Skin of body (tissue), 1 donor: ENCODE measurements at regions not wholly inside any gene's neighbourhood (a gene's known extent, or its start where the extent isn't known, plus 50 kb on each side); places are given as distances from the start of the nearest gene placed in this dataset.
"Not testable (repeated sequence)": the region's sequence is repeated elsewhere in the genome, so short reads cannot be mapped to it uniquely, and the experiment has no call there.

Source experiments
- DNase-seq: peaks from one replicate; lab custom pipeline; 2025; lab: John Stamatoyannopoulos, UW

DNA sequence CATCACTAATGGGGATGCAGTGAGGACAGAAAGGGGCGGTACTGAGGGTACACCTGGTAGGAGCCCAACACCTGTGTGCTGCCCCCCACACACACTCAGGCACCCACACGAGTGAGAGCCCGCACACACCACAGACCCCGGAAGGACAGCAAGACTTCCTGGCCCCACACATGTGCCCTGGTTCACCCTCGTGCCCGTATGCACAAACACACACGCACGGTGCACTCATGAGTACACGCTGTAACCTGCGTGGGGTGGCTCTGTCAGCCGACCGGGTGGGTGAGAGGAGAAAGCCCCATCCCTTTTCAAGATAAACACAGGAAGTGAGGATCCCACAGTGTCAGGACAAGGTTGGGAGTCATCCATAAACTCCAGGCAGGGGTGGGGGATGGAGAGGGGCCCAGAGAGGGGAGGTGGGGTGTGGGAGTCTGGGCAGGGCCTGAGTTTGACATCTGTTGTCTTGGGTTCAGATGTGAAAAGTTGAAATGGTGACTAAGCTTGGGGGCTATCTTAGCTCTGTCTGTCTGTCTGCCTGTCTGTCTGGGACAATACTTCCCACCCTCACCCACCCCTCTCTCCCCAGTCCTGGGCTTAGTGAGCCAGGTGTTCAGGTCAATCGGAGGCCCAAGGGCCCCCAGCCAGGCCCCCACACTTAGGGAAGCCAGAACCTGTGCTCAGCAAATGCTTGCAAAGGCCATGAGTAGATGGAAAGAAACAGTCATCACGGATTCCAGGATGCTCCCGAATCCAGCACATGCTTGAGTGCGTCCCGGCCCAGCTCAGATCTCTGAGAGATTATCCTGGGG, 119.8 kb upstream of the ZBTB40 start:
- peak; percentile 48 for DNase-seq

DNA sequence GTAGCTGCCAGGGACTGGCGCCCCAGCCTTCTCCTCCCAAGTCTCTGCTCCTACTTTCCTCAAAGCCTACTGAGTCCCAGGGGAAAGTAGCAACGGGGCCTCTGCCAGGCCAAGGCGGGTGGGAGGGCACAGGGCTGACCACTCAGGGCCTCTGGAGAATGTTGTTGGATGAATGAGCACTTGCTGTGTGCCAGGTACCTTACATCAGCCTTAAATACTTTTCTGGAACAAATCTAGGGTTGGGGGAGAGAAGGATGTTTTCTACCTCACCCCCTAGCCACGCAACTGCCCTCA, 119.3 kb upstream of the ZBTB40 start:
- no peak for DNase-seq

DNA sequence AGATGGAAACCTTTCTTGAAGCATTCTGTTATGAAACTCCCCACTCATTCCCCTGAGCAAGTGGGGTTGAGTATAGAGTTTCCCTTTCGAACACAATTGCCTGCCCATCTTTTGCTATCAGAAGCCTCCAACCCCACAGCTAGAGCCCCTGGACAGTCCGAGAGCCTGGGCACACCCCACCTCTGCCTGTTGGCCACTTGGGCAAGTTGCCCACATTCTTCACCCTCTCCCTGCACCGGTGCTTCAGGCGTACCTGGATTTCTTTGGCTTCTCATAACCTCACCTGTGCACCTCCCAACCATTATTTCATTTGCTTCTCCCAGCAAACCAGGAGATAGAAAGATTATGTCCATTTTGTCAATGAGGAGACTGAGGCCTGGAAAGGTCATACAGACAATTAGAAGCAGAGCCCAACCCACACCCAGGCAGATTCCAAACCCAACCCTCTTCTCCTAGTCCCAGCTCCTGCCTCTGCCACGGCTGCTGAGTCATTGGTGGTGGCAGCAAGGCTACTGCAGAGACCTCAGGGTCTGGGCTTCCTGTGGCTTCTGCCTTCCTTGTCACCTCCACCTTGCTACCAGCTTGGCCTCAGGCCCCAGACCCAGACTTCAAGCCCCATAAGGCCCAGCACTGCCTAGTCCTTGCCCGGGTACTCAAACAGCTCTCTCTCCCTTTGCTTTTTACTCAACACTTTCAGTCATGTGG, 118.7 kb upstream of the ZBTB40 start:
- DNase-seq = no peak

DNA sequence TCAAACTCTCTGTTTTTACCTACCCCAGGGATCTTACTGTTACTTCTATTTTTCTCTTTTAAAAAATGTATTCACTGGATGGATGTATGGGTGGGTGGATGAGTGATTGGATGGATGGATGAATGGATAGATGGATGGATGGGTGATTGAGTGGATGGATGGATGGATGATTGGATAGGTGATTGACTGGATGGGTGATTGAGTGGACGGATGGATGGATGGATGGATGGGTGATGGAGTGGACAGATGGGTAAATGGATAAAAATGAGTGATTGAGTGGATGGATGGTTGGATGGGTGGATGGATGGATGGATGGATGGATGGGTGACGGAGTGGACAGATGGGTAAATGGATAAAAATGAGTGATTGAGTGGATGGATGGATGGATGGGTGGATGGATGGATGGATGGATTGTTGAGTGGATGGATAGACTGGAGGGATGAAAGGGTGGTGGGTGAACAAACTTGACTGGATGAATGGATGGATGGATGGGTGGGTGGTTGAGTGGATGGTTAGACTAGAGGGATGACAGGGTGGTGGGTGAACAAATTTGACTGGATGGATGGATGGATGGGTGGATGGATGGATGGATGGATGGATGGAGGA, 118.0 kb upstream of the ZBTB40 start:
- no peak for DNase-seq

DNA sequence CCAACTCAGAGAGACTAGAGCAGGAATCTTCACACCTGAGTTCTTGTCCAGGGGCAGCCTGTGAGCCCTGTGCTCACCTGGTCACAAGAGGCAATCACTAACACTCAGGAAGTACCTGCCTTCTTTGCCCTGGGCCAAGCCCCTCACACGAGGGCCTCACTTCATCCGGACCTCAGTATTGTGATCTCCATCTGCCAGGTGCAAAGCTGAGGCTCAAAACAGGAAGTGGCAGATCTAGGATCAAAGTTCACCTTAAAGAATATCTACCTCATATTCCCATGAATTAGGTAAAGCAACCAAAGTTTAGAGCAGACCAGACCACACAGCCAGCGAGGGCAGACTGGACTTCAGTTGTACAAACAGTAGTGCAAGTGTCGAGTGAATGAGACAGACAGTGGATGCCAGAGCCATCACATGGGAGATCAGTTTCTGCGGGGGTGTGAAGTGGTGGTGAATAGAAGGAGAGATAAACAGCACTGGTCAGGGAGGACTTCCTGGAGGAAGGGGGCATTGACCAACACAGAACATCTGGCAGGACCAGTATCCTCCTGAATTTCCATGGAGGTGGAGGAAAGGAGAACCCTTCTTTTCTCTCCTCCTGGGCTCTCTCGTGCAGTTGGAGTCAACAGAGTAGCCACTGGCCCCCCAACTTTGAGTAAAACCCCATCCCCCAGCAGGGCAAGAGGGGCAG, 116.6 kb upstream of the ZBTB40 start:
- DNase-seq = no peak

DNA sequence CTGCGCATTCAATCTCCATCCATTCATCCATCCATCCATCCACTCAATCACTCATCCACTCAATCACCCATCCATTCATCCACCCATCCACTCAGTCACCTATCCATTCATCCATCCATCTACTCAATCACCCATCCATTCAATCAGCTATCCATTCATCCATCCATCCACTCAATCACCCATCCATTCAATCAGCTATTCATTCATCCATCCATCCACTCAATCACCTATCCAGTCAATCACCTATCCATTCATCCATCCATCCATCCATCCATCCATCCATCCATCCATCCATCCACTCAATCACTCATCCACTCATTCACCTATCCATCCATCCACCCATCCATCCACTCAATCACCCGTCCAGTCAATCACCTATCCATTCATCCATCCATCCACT, 115.4 kb upstream of the ZBTB40 start:
- DNase-seq = not testable (repeated sequence)

DNA sequence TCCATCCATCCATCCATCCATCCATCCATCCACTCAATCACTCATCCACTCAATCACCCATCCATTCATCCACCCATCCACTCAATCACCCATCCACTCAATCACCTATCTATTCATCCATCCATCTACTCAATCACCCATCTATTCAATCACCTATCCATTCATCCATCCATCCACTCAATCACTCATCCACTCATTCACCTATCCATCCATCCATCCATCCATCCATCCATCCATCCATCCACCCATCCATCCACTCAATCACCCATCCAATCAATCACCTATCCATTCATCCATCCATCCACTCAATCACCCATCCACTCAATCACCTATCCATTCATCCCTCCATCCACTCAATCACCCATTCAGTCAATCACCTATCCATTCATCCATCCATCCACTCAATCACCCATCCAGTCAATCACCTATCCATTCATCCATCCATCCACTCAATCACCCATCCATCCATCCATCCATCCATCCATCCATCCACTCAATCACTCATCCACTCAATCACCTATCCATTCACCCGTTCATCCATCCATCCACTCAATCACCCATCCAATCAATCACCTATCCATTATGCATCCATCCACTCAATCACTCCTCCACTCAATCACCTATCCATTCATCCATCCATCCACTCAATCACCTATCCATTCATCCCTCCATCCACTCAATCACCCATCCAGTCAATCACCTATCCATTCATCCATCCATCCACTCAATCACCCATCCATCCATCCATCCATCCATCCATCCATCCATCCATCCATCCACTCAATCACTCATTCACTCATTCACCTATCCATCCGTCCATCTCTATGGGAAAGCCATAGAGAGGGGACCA, 114.7 kb upstream of the ZBTB40 start:
- not testable (repeated sequence) for DNase-seq

DNA sequence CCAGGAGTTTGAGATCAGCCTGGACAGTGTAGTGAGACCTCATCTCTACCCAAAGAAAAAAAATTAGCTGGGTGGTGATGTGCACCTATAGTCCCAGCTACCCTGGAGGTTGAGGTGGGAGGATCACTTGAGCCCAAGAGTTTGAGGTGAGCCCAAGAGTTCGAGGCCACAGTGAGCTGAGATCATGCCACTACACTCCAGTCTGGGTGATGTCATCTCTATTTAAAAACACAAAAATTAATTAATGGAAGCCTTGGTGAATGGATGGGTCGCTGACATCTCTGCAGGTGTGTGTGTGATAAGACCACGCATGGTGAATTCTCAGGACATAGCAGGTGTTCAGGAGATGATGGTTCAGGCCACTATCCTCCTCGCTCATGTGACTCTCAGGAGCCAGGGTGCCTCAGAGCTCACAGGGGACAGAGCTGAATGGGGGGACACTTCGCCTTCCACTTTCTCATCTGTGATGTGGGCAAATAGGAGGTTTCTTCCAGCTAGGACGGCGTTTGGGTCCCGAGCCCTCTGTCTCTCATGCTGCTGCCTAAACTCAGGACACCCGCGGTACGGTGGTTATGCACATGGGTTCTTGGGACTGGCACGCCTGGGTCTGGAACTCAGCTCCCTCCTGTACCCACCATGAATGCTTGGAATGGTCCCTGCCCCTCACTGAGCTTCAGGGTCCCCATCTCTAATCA, 113.4 kb upstream of the ZBTB40 start:
- DNase-seq = no peak

DNA sequence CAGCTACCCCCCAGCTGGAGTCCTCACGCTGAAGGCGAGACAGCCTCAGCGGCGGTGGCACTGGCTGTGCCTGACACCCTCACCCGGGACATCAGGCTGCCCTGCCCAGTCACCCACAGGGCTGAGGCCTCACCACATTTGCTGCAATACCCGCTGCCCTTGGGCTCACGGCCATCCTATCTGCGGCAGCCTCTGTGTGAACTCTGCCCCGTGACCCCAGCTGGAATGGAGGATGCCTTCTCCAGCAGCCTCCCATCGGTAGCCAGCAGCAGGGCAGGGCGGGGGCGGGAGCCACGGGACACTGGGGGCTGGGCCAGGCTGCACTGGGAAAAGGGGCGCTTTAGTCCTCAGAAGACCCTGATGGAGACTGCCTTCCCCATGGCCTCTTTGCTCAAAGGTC, 112.4 kb upstream of the ZBTB40 start:
- DNase-seq = no peak

DNA sequence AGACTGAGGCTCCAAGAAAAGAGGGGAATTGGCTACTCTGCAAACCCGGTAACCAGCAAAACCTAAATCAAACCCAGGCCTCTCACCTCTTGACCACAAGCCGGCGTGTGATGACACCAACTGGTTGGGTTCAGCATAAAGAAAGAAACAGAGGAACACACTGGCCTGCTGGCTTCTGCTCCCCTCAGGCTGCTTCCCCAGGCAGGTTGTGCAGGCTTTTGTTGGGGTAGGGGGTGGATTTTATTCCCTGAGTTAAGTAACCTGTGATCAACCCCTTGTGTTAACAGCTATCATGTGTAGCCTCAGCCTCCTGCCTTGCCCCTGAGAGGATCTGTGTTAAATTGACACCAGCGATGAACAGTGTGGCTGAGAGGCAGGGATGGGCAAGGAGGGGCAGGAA, 111.6 kb upstream of the ZBTB40 start:
- DNase-seq = no peak

DNA sequence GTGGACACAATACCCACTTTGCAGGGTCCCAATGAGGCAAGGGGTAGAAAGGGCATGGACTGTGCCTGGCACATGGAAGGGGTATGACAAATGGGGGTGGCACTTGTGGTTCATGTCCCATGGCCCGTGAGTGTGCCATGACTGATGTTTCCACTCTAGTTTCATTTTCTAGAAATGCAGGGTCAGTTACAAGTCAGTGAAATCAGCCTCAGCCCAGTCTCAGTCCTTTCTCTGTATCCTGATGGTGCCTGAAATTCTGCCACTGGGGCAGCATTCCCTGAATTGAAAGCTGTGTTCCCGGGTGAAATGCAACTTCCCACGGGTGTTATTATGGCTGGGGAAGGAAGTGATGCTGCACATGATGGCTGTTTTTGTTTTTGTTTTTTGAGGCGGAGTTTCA, 110.8 kb upstream of the ZBTB40 start:
- no peak for DNase-seq

DNA sequence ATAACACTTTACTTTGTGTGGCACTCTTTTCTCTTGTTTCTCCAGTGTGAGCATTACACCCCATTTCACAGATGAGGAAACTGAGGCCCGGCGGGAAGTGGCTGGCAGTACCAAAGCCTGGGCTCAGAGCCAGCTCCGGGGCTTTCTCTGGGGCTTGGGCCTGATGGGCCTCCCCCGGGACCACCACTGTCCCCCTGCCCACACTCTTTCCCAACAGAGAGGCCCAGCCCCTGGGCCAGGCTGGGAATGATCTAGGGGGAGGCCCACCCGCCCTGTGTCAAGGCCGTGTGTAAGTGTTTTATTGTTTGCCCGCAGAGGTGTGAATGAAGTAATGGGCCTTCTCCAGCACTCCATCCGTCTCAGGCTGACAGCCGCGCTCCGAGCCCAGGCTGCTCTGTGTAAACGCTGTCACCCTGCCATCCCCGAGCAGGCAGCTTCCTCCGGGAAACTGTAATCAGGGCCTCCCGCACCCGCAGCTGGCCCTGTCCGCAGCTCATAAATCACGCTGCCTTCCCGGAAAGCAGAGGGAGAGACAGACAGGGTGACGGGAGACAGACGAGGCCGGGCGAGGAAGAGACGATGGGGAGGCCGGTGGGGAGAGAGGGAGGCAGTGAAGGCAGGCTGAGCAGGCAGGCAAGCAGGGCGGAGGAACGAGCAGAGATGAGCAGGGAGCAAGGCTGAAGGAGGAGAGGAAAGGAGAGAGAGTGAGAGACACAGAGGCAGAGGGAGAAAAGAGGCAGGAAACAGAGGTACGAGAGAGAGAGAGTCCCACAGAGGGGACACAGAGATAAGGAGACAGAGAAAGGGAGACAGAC, 109.7 kb upstream of the ZBTB40 start:
- peak; percentile 79 for DNase-seq

DNA sequence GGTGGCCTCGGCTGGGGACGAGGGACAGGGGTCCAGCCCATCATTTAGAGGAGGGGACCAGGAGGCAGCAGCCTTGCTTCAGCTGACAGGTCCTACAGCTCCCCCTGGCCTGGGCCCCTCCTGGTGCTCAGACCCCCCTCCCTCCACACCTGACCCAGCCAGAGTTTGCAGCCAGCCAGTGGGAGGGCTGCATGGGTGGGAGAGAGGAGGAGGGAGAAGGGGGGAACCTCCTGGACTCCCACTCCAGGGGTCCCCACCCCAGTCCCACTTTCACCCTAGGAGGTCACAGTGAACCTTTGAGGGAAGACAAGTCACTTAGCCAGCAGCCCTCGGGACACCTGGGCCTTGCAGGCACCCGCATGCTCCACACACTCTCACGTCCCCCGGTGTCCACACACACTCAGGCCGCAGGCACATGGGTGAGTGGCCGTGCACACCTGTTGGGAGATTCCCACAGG, 108.9 kb upstream of the ZBTB40 start:
- no peak for DNase-seq

DNA sequence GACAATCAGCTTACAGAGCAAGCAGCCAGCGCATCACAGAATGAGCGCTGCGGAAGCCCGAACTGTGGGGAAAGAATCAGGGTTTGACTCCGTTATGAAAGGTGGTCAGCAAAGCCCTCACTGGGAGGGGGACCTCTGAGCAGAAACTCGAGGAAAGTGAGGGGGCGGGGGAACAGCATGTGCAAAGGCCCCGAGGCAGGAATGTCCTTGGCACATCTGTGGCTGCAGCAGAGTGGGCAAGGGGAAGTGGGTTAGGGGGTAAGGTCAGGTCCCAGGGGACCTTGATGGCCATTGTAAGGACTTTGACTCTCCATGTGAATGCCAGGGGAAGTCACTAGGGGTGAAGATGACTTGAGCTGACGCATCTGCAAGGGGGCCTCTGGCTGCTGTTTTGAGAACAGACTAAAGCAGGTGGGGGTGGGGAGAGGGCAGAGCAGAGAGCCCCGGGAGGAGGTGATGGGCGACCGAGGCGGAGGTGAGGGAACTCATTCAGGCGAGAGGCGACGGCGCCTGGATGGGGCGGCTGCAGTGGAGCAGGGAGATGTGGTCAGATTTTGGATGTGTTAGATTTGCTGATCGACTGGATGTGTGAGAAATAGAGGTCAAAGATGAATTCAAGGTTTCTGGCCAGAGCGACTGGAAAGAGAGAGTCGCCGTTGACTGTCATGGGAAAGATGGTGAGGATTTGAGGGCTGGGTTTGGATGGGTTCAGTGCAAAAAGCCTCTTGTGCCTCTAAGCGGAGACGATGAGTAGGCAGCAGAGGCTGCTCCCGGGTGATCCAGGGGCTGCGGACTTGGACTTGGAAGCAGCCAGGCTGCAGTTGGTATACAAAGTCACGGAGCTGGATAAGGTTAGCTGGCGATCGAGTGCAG, 108.0 kb upstream of the ZBTB40 start:
- DNase-seq = no peak

DNA sequence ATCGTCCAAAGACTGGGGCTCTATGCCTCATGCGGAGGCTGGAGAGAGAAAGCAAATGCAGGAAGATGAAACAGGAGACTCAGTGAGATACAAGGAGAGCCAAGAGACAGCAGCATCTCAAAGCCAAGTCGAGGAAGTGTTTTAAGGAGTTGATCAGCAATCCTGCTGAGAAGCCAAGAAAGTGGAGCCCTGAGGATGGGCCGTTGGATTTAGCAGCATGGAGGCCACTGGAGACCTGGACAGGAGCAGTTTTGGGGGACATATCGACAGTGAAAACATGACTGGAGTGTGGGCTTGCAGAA, 107.4 kb upstream of the ZBTB40 start:
- peak; percentile 22 for DNase-seq

DNA sequence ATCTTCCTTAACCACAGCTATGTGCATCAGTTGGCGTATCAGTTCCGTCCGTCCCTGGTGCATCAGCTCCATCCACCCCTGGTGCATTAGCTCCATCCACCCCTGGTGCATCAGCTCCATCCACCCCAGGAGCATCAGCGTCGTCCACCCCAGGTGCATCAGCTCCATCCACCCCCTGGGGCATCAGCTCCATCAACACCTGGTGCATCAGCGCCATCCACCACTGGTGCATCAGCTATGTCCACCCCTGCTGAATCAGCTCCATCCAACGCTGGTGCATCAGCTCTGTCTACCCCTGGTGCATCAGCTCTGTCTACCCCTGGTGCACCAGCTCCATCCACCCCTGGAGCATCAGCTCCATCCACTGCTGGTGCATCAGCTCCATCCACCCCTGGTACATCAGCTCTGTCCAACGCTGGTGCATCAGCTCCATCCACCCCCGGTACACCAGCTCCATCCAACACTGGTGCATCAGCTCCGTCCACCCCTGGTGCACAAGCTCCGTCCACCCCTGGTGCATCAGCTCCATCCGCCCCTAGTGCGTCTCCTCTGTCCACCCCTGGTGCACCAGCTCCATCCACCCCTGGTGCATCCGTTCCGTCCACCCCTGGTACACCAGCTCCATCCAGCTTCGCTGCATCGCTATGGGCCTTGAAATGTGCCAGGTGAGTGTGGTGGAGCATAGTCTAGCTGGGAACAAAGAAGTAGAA, 106.6 kb upstream of the ZBTB40 start:
- no peak for DNase-seq

DNA sequence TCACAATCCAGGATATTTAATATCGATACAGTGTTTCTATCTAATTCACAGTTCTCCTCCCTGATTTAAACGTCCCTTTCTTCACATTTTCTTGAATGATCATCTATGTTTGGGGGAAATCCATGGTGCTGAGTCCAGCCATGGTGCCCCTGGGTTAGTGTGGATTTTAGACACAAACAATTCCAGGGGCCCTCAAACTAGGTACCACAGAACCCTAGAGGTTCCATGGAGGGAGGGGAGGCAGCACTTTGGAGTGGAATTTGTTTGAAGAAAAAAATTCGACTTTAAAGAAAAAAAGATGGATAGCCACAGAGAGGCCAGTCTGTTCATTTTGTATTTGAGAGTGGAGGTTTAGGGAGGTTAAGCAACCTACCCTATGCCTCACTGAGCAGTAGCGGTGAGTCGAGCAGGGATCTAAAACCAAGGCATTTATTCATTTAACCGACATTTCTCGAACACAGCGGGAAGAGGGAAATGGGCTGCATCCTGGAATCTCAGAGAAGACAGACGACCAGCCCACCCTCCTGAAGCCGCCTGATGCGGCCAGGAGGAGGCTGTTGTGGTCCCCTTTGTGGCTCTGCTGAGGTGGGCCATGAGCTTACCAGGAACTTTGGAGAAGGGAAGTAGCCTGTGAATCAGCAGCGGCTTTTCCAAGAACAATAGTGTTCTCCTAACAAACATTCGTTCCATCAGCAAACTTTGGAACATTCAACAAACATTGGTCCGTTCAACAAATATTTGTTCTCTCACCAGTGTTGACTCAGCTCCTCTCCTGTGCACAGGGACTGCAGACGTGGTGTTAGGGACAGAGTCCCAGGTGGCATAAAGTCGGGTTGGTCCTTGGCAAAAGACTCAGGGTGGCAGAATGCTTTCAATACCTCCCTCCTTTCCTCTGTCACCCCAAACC, 103.5 kb upstream of the ZBTB40 start:
- DNase-seq = no peak
